H1 (cell line): ENCODE measurements at regions not wholly inside any gene's neighbourhood (a gene's known extent, or its start where the extent isn't known, plus 50 kb on each side); places are given as distances from the start of the nearest gene placed in this dataset.

Source experiments
- RAD21 ChIP-seq, 2 experiments: IDR thresholded peaks in 1 of 2; conservative IDR thresholded peaks in 1 of 2; 2 replicates each; pipeline ENCODE4 v1.6.1; 2011; ENCODE audit warnings: low read depth in 2 of 2, low read length in 2 of 2, improper control_type of control experiment in 1 of 2, inconsistent platforms in 1 of 2, mild to moderate bottlenecking in 1 of 2, moderate library complexity in 1 of 2
- SIRT6 ChIP-seq: IDR thresholded peaks from one replicate; pipeline ENCODE4 v1.7.1; 2012; ENCODE audit warnings: low read length, inconsistent platforms
- SP4 ChIP-seq: IDR thresholded peaks from 2 replicates; pipeline ENCODE4 v1.6.1; 2012; ENCODE audit warnings: low read length, inconsistent platforms

- TF ChIP-seq SP4 (no peak), SIRT6 (no peak), RAD21 (IDR thresholded peaks at IDR 0.05 in 1 of 2, conservative IDR thresholded peaks at IDR 0.05 in 1 of 2; ENCODE audit: low read depth in 2 of 2, low read length in 2 of 2) (no peak)
Observed at GRCh38 chr14:30088620-30089019, 161.0 kb upstream of the PRKD1 start (continued).
